OCI-LY7 (cell line): ENCODE measurements at regions not wholly inside any gene's neighbourhood (a gene's known extent, or its start where the extent isn't known, plus 50 kb on each side); places are given as distances from the start of the nearest gene placed in this dataset.
A peak's percentile ranks its signal among the peaks of the same experiment; 100 is the strongest.
"Not testable (repeated sequence)": the region's sequence is repeated elsewhere in the genome, so short reads cannot be mapped to it uniquely, and the experiment has no call there.

Experiments
- BruUV-seq: library from RNA; stranded (reverse); fragments of 400-500 nt; replicated peaks from 2 replicates; lab custom pipeline; 2021; lab: Mats Ljungman, UMichigan
- CTCF ChIA-PET: fragments of 300-600 bp; sonication (Branson Sonifier 250); formaldehyde crosslinking; loops from one replicate; lab custom pipeline; 2022; ENCODE audit warnings: antibody characterized with exemption; ENCODE audit not compliant: unreplicated experiment; lab: Charles Lee
- POLR2A ChIA-PET: fragments of 300-600 bp; sonication (Branson Sonifier 250); formaldehyde crosslinking; loops from one replicate; lab custom pipeline; 2022; ENCODE audit warnings: antibody characterized with exemption; lab: Charles Lee
- DNase-seq: peaks from one replicate; pipeline ENCODE4 v3.0.0-alpha.2; 2015; ENCODE audit warnings: low spot score
- H2AFZ ChIP-seq: fragments of 200-600 bp; sonication (generic), shearing (Covaris generic); 2 replicates; pipeline ENCODE4 v1.6.1; 2014; ENCODE audit warnings: mild to moderate bottlenecking, antibody characterized with exemption, low read length, moderate library complexity
- H3K27ac ChIP-seq: fragments of 200-600 bp; sonication (generic); 2 replicates; pipeline ENCODE4 v1.5.1; 2014; ENCODE audit warnings: mixed run types, low read depth, mild to moderate bottlenecking, moderate library complexity, low read length, inconsistent platforms; ENCODE audit not compliant: poor library complexity, severe bottlenecking
- H3K36me3 ChIP-seq: fragments of 200-600 bp; sonication (generic); 2 replicates; pipeline ENCODE4 v1.6.1; 2014; ENCODE audit warnings: mild to moderate bottlenecking, antibody characterized with exemption, low read length, moderate library complexity, mixed read lengths; ENCODE audit not compliant: insufficient read depth
- H3K4me1 ChIP-seq: fragments of 200-600 bp; sonication (generic); 2 replicates; pipeline ENCODE4 v1.5.1; 2014; ENCODE audit warnings: mild to moderate bottlenecking, low read length; ENCODE audit not compliant: insufficient read depth, poor library complexity, severe bottlenecking
- H3K4me2 ChIP-seq: fragments of 200-600 bp; sonication (generic); 2 replicates; pipeline ENCODE4 v1.6.1; 2014; ENCODE audit warnings: mild to moderate bottlenecking, low read length
- H3K4me3 ChIP-seq: fragments of 200-600 bp; sonication (generic); 2 replicates; pipeline ENCODE4 v1.5.1; 2014; ENCODE audit warnings: mild to moderate bottlenecking, low read depth, low read length; ENCODE audit not compliant: poor library complexity, severe bottlenecking
- H3K79me2 ChIP-seq: fragments of 200-600 bp; sonication (generic); 2 replicates; pipeline ENCODE4 v1.6.1; 2016; ENCODE audit warnings: low read depth, mild to moderate bottlenecking, low read length, moderate library complexity, mixed read lengths; ENCODE audit not compliant: insufficient read depth
- H3K9me2 ChIP-seq: fragments of 200-600 bp; sonication (generic); 2 replicates; pipeline ENCODE4 v1.6.1; 2016; ENCODE audit warnings: mild to moderate bottlenecking, low read length, mixed read lengths; ENCODE audit not compliant: insufficient read depth
- H3K9me3 ChIP-seq: fragments of 200-600 bp; sonication (generic); 2 replicates; pipeline ENCODE4 v1.6.1; 2014; ENCODE audit warnings: mild to moderate bottlenecking, mixed run types, low read length, mixed read lengths
- H4K20me1 ChIP-seq: fragments of 200-600 bp; sonication (generic); 2 replicates; pipeline ENCODE4 v1.6.1; 2014; ENCODE audit warnings: mild to moderate bottlenecking, antibody characterized with exemption, low read length, moderate library complexity, mixed read lengths; ENCODE audit not compliant: insufficient read depth
- CTCF ChIP-seq: fragments of 200-600 bp; sonication (generic); conservative IDR thresholded peaks from 2 replicates; pipeline ENCODE4 v1.5.1; 2014; ENCODE audit warnings: mild to moderate bottlenecking, antibody characterized with exemption, low read length, moderate library complexity, mixed read lengths
- EZH2phosphoT487 ChIP-seq: fragments of 200-600 bp; sonication (generic); IDR thresholded peaks from 2 replicates; pipeline ENCODE4 v1.6.1; 2018; ENCODE audit warnings: low read depth, borderline replicate concordance, mild to moderate bottlenecking, mixed run types, antibody characterized with exemption, low read length, moderate library complexity, mixed read lengths
- intact Hi-C: fragments of 100-400 bp; cut with micrococcal nuclease; formaldehyde crosslinking; loops from one replicate; pipeline ENCODE4 v1.10.0; 2022; ENCODE audit not compliant: unreplicated experiment

- DNase-seq = peak; percentile 47
- H3K36me3 ChIP-seq, H4K20me1 ChIP-seq, H3K4me3 ChIP-seq, H3K9me2 ChIP-seq, H3K9me3 ChIP-seq, H3K27ac ChIP-seq, BruUV-seq, H3K4me1 ChIP-seq, H3K4me2 ChIP-seq, CTCF ChIA-PET, H3K79me2 ChIP-seq: not testable (repeated sequence)
- peak overlapping the region; percentile 1; the same call in 1 of the 2 replicates for H2AFZ ChIP-seq
- POLR2A ChIA-PET = interaction anchor here (0.7 to 1.2 kb wide), 7 partner anchors 9 to 447 kb away, joined by 3 to 7 read pairs (median 3); no protein-coding TSS in a partner anchor
- intact Hi-C loops = loop anchor here (2.0 to 10.0 kb wide), 4 partner anchors 39 to 347 kb away; no protein-coding TSS in a partner anchor
- peak; percentile 89 for TF ChIP-seq CTCF
Observed at GRCh38 chr2:196298106-196298723, 126.8 kb upstream of the STK17B start.

- ChIA-PET POLR2A (interaction anchor here (1.5 kb wide), 1 partner anchor 12 kb away, joined by 3 read pairs; no protein-coding TSS in a partner anchor), CTCF (no interaction called here)
- H4K20me1 ChIP-seq = no peaks in the 10 kb centered on the region
- no peak for DNase-seq
- H3K27ac ChIP-seq = no peak overlapping the region
- intact Hi-C loops = no loop called here
- H3K9me2 ChIP-seq = no peaks in the 10 kb centered on the region
- H3K4me2 ChIP-seq = no peak overlapping the region
- no peaks in the 10 kb centered on the region for H3K36me3 ChIP-seq
- H3K4me3 ChIP-seq = no peak overlapping the region
- H3K9me3 ChIP-seq = no peaks in the 10 kb centered on the region
- no TSS peak for BruUV-seq
- no peaks in the 10 kb centered on the region for H3K79me2 ChIP-seq
- no peaks in the 10 kb centered on the region for H3K4me1 ChIP-seq
- no peak overlapping the region for H2AFZ ChIP-seq
- TF ChIP-seq EZH2phosphoT487 (no peak), CTCF (no peak)
Observed at GRCh38 chr2:196307775-196308305, 136.5 kb upstream of the STK17B start.

GRCh38 chr2:196309691-196310090 is 138.3 kb upstream of the STK17B start:
- H3K9me3 ChIP-seq = no peaks in the 10 kb centered on the region
- no peaks in the 10 kb centered on the region for H3K79me2 ChIP-seq
- H3K36me3 ChIP-seq = no peaks in the 10 kb centered on the region
- no peak overlapping the region for H3K4me3 ChIP-seq
- no peak overlapping the region for H2AFZ ChIP-seq
- no peaks in the 10 kb centered on the region for H3K9me2 ChIP-seq
- H4K20me1 ChIP-seq = no peaks in the 10 kb centered on the region
- BruUV-seq = no TSS peak
- no peak for TF ChIP-seq EZH2phosphoT487
- H3K4me2 ChIP-seq = no peak overlapping the region
- intact Hi-C loops = no loop called here
- no peak for DNase-seq
- no peak overlapping the region for H3K27ac ChIP-seq
- POLR2A ChIA-PET = no interaction called here
- H3K4me1 ChIP-seq = no peaks in the 10 kb centered on the region
- CTCF ChIA-PET = no interaction called here
